ENCODE measurements at regions not wholly inside any gene's neighbourhood (a gene's known extent, or its start where the extent isn't known, plus 50 kb on each side); places are given as distances from the start of the nearest gene placed in this dataset.

- TF ChIP-seq CTCF (IDR thresholded peaks at IDR 0.05) = no peak
- no peak for TF ChIP-seq POLR2A (IDR thresholded peaks at IDR 0.05)
Measured at GRCh38 chrX:80316526-80316925, 103.7 kb upstream of the TENT5D start.
